DOHH2 (cell line): ENCODE measurements at regions not wholly inside any gene's neighbourhood (a gene's known extent, or its start where the extent isn't known, plus 50 kb on each side); places are given as distances from the start of the nearest gene placed in this dataset.

Experiments
- H3F3A ChIP-seq: fragments of 200-600 bp; sonication (generic), shearing (Covaris generic); 2 replicates; pipeline ENCODE4 v1.6.0; 2016; ENCODE audit warnings: antibody characterized with exemption, mild to moderate bottlenecking; ENCODE audit not compliant: control insufficient read depth, insufficient read depth
- H3K27ac ChIP-seq: fragments of 200-600 bp; sonication (generic); 2 replicates; pipeline ENCODE4 v1.5.1; 2014; ENCODE audit warnings: low read depth, mild to moderate bottlenecking, low read length, moderate library complexity
- H3K27me3 ChIP-seq: fragments of 200-600 bp; sonication (generic); 2 replicates; pipeline ENCODE4 v1.6.1; 2014; ENCODE audit warnings: mild to moderate bottlenecking, low read length, mixed read lengths; ENCODE audit not compliant: control insufficient read depth
- H3K36me3 ChIP-seq: fragments of 200-600 bp; sonication (generic); 2 replicates; pipeline ENCODE4 v1.6.1; 2014; ENCODE audit warnings: mild to moderate bottlenecking, low read length, moderate library complexity, mixed read lengths; ENCODE audit not compliant: control insufficient read depth
- H3K4me1 ChIP-seq: fragments of 200-600 bp; sonication (generic); 2 replicates; pipeline ENCODE4 v1.6.1; 2014; ENCODE audit warnings: mild to moderate bottlenecking, low read length, mixed read lengths; ENCODE audit not compliant: control insufficient read depth
- H3K4me2 ChIP-seq: fragments of 200-600 bp; sonication (generic); 2 replicates; pipeline ENCODE4 v1.6.0; 2014; ENCODE audit warnings: mild to moderate bottlenecking, low read length, moderate library complexity
- H3K4me3 ChIP-seq: fragments of 200-600 bp; sonication (generic); 2 replicates; pipeline ENCODE4 v1.5.1; 2014; ENCODE audit warnings: mild to moderate bottlenecking, low read length, mixed read lengths
- H3K79me2 ChIP-seq: fragments of 200-600 bp; sonication (generic); 2 replicates; pipeline ENCODE4 v1.6.1; 2014; ENCODE audit warnings: mild to moderate bottlenecking, low read length, mixed read lengths; ENCODE audit not compliant: control insufficient read depth
- H3K9me2 ChIP-seq: fragments of 200-600 bp; sonication (generic); replicated peaks from 2 replicates; pipeline ENCODE4 v1.6.1; 2014; ENCODE audit warnings: mild to moderate bottlenecking, low read length, mixed read lengths; ENCODE audit not compliant: control insufficient read depth
- H3K9me3 ChIP-seq: fragments of 200-600 bp; sonication (generic); 2 replicates; pipeline ENCODE4 v1.6.1; 2014; ENCODE audit warnings: antibody characterized with exemption, low read length, mixed read lengths; ENCODE audit not compliant: control insufficient read depth, insufficient read depth
- H4K20me1 ChIP-seq: fragments of 200-600 bp; sonication (generic); 2 replicates; pipeline ENCODE4 v1.6.0; 2014; ENCODE audit warnings: low read depth, mild to moderate bottlenecking, antibody characterized with exemption, low read length, moderate library complexity; ENCODE audit not compliant: control insufficient read depth, insufficient read depth
- EZH2phosphoT487 ChIP-seq: fragments of 200-600 bp; sonication (generic); IDR thresholded peaks from 2 replicates; pipeline ENCODE4 v1.6.1; 2017; ENCODE audit warnings: borderline replicate concordance, mild to moderate bottlenecking, antibody characterized with exemption, low read length, moderate library complexity, mixed read lengths
- TF ChIP-seq, protein P1 (sequence below): fragments of 200-600 bp; sonication (generic); IDR thresholded peaks from one replicate; pipeline ENCODE4 v1.5.1; 2014; ENCODE audit warnings: antibody characterized with exemption, mild to moderate bottlenecking, low read depth, low read length; ENCODE audit not compliant: poor library complexity, severe bottlenecking

DNA sequence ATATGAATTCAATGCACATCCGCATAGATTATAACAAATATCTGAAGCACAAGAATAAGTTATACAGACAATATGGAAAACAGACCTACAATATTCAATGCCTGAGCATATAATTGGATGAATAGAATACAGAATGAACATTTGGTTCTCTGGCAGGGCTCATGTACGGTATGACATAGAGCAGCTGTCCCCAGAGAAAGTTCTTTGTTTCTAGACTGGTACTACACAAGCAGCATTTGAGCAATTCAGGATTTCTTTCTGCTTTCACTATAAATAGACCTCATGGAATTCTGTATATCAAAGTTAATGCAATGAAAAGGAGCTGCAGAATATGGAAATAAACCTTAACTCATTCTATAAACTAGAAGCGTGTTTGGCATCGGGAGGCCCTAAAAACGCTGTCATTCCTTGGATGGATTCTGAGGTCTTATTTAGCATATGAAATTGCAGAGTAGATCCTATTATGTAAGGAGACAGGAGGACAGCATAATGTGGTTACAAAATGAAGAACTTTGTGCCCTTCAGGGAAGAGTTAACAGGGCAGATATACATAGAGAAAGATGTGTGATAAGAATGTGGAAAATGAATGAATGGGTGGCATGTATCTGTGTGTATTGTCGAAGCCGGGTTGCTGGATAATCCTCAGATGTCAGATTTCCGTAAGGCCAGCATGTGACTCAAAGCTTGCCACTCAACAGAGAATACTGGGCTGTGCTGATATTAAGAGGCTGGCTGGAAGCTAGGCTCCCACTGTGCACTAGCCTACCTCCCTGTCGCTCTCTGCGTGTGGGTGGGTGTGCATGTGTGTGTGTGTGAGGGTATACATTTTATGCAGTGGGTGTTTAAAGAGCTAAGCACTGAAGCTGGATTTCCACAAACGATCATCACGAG is 103.3 kb upstream of the SLC4A4 start:
- H4K20me1 ChIP-seq, result no peaks in the 10 kb centered on the region
- H3K9me3 ChIP-seq, result no peaks in the 10 kb centered on the region
- H3K9me2 ChIP-seq, result no peaks in the 10 kb centered on the region
- TF ChIP-seq, protein P1, sequence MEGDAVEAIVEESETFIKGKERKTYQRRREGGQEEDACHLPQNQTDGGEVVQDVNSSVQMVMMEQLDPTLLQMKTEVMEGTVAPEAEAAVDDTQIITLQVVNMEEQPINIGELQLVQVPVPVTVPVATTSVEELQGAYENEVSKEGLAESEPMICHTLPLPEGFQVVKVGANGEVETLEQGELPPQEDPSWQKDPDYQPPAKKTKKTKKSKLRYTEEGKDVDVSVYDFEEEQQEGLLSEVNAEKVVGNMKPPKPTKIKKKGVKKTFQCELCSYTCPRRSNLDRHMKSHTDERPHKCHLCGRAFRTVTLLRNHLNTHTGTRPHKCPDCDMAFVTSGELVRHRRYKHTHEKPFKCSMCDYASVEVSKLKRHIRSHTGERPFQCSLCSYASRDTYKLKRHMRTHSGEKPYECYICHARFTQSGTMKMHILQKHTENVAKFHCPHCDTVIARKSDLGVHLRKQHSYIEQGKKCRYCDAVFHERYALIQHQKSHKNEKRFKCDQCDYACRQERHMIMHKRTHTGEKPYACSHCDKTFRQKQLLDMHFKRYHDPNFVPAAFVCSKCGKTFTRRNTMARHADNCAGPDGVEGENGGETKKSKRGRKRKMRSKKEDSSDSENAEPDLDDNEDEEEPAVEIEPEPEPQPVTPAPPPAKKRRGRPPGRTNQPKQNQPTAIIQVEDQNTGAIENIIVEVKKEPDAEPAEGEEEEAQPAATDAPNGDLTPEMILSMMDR, result no peak
- no peak for TF ChIP-seq EZH2phosphoT487
- H3K4me1 ChIP-seq, result no peaks in the 10 kb centered on the region
- no peaks in the 10 kb centered on the region for H3K79me2 ChIP-seq
- H3K4me3 ChIP-seq, result no peak overlapping the region
- H3K36me3 ChIP-seq, result no peaks in the 10 kb centered on the region
- no peaks in the 10 kb centered on the region for H3F3A ChIP-seq
- no peak overlapping the region for H3K27ac ChIP-seq
- peaks cover 3% of the 10 kb centered on the region; the same call in 1 of the 2 replicates for H3K27me3 ChIP-seq
- H3K4me2 ChIP-seq, result no peak overlapping the region

DNA sequence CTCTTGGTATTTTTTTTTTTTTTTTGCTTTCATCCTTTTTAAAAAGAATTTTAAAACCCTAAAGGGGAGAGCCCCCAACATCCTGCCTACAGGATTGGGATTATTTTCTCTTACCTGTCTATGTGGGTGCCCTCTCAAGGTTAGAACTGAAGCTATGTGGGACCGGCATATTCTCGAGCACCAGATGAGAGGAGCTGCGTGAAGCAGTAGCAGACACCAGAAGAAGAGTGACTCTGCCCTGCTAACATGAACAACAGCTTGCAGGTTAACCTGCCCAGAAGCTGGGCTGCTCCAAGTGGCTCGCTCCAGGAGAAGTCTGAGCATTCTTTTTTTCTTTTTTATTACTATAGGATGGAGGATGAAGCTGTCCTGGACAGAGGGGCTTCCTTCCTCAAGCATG is 102.6 kb upstream of the SLC4A4 start:
- TF ChIP-seq EZH2phosphoT487, result no peak
- TF ChIP-seq, protein P1, result no peak
- H3K9me2 ChIP-seq, result no peaks in the 10 kb centered on the region

DNA sequence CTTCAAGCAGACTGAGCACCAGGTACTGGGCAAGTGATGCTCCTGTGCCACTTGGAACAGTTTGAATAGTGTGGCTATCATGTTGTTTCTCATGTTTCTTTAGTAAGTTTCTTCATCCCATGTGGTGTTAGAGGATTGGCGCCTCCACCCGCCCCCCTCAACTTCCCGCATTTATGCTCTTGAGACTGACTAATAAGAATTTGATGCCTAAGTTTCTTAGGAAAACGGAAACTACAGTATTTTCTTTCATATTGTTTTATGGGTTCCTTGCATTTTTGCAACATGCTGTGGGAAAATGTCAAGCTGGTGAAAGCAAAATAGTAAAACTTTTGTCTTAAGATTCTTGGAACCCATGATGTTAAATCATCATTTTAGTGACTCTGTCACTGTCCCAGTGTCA is 101.2 kb upstream of the SLC4A4 start:
- Histone ChIP-seq H3K27me3 (peaks cover 3% of the 10 kb centered on the region; the same call in 1 of the 2 replicates), H3K4me1 (no peaks in the 10 kb centered on the region), H3K4me2 (no peak overlapping the region), H4K20me1 (no peaks in the 10 kb centered on the region), H3K36me3 (no peaks in the 10 kb centered on the region), H3K27ac (no peak overlapping the region), H3F3A (no peaks in the 10 kb centered on the region), H3K9me2 (no peaks in the 10 kb centered on the region), H3K4me3 (no peak overlapping the region), H3K79me2 (no peaks in the 10 kb centered on the region), H3K9me3 (no peaks in the 10 kb centered on the region)
- TF ChIP-seq, protein P1, result no peak
- TF ChIP-seq EZH2phosphoT487, result no peak

More for the DNA sequence above, 102.6 kb upstream of the SLC4A4 start:
- Histone ChIP-seq H3K4me3 (no peak overlapping the region), H3F3A (no peaks in the 10 kb centered on the region), H3K4me1 (no peaks in the 10 kb centered on the region), H3K27ac (no peak overlapping the region), H3K27me3 (peaks cover 3% of the 10 kb centered on the region; the same call in 1 of the 2 replicates), H3K4me2 (no peak overlapping the region), H3K79me2 (no peaks in the 10 kb centered on the region), H4K20me1 (no peaks in the 10 kb centered on the region), H3K9me3 (no peaks in the 10 kb centered on the region), H3K36me3 (no peaks in the 10 kb centered on the region)
